Panc1 (cell line): ENCODE measurements at regions not wholly inside any gene's neighbourhood (a gene's known extent, or its start where the extent isn't known, plus 50 kb on each side); places are given as distances from the start of the nearest gene placed in this dataset.

Source experiments
- POLR2AphosphoS5 ChIP-seq: IDR thresholded peaks from 2 replicates; pipeline ENCODE4 v1.6.1; 2012; ENCODE audit warnings: mild to moderate bottlenecking, low read depth, low read length, moderate library complexity
- TCF7L2 ChIP-seq: IDR thresholded peaks from 2 replicates; pipeline ENCODE4 v1.6.1; 2011; ENCODE audit warnings: mild to moderate bottlenecking, low read depth, low read length, inconsistent platforms
- TF ChIP-seq, protein P1 (sequence below): fragments of 450-650 bp; IDR thresholded peaks from 2 replicates; pipeline ENCODE4 v1.5.1; 2017; ENCODE audit warnings: mild to moderate bottlenecking
- TF ChIP-seq, protein P2 (sequence below), 2 experiments: IDR thresholded peaks; 2 replicates each; pipeline ENCODE4 v1.6.1; 2011 to 2012; ENCODE audit warnings: low read depth in 2 of 2, control low read depth in 1 of 2, low read length in 1 of 2, mild to moderate bottlenecking in 1 of 2, moderate library complexity in 1 of 2; ENCODE audit not compliant: insufficient read depth in 1 of 2

DNA sequence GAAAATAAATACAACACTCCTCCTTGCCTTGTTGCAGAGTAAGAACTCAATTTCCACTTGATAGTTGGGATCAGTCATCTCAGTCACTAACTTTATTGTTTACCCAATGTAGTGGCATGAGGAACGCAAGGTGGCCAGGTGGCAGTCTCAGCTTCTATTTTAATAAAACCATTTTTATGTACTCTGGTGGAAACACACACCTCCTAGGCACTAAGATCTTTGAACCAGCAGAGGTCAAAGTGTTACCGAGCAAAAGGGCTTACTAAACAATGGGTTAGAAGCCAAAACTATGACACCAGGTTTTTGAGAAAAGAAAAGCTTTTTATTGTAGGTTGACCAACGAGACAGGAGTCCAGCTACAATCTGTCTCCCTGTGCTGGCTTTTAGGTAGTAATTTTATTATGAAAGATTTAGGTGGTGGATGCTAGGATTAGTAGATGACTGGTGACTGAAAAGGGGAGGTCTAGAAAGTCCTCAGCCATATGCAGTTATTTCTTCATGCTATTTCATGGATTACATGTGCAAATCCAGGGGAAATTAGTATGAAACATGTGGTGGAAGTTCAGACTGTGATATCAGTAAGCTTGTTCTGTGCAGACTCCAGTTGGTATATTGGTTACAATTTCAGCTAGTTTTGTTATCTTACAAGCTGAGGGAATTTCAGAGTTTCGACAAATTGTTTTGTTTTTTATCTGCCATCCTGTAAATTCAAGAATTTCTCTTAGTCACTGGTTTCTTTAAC, 122.3 kb downstream of the PCTP start:
- TF ChIP-seq, protein P1, sequence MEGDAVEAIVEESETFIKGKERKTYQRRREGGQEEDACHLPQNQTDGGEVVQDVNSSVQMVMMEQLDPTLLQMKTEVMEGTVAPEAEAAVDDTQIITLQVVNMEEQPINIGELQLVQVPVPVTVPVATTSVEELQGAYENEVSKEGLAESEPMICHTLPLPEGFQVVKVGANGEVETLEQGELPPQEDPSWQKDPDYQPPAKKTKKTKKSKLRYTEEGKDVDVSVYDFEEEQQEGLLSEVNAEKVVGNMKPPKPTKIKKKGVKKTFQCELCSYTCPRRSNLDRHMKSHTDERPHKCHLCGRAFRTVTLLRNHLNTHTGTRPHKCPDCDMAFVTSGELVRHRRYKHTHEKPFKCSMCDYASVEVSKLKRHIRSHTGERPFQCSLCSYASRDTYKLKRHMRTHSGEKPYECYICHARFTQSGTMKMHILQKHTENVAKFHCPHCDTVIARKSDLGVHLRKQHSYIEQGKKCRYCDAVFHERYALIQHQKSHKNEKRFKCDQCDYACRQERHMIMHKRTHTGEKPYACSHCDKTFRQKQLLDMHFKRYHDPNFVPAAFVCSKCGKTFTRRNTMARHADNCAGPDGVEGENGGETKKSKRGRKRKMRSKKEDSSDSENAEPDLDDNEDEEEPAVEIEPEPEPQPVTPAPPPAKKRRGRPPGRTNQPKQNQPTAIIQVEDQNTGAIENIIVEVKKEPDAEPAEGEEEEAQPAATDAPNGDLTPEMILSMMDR: no peak
- TF ChIP-seq POLR2AphosphoS5 (no peak), TCF7L2 (no peak)
- TF ChIP-seq, protein P2, sequence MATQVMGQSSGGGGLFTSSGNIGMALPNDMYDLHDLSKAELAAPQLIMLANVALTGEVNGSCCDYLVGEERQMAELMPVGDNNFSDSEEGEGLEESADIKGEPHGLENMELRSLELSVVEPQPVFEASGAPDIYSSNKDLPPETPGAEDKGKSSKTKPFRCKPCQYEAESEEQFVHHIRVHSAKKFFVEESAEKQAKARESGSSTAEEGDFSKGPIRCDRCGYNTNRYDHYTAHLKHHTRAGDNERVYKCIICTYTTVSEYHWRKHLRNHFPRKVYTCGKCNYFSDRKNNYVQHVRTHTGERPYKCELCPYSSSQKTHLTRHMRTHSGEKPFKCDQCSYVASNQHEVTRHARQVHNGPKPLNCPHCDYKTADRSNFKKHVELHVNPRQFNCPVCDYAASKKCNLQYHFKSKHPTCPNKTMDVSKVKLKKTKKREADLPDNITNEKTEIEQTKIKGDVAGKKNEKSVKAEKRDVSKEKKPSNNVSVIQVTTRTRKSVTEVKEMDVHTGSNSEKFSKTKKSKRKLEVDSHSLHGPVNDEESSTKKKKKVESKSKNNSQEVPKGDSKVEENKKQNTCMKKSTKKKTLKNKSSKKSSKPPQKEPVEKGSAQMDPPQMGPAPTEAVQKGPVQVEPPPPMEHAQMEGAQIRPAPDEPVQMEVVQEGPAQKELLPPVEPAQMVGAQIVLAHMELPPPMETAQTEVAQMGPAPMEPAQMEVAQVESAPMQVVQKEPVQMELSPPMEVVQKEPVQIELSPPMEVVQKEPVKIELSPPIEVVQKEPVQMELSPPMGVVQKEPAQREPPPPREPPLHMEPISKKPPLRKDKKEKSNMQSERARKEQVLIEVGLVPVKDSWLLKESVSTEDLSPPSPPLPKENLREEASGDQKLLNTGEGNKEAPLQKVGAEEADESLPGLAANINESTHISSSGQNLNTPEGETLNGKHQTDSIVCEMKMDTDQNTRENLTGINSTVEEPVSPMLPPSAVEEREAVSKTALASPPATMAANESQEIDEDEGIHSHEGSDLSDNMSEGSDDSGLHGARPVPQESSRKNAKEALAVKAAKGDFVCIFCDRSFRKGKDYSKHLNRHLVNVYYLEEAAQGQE (IDR thresholded peaks at IDR 0.05; ENCODE audit: insufficient read depth in 1 of 2, low read depth in 2 of 2, low read length in 1 of 2): no peak
